K562 (cell line): ENCODE measurements at regions not wholly inside any gene's neighbourhood (a gene's known extent, or its start where the extent isn't known, plus 50 kb on each side); places are given as distances from the start of the nearest gene placed in this dataset.

Source experiments
- ATAC-seq: fragments of 200-7000 bp; cut with Tn5 transposase; 3 replicates; pipeline ENCODE4 v1.9.1; 2020; ENCODE audit warnings: moderate library complexity
- BruUV-seq: library from RNA; stranded (reverse); fragments of 400-500 nt; replicated peaks from 2 replicates; lab custom pipeline; 2021; lab: Mats Ljungman, UMichigan
- CTCF ChIA-PET: fragments of 300-600 bp; formaldehyde crosslinking; extraction: SDS; loops from one replicate; lab custom pipeline; 2021; ENCODE audit warnings: low intra/inter-chr PET ratio; lab: Yijun Ruan, JAX
- POLR2A ChIA-PET: fragments of 300-600, 350-650 bp; sonication (Branson Sonifier 250); formaldehyde crosslinking; extraction: SDS; loops from one replicate; lab custom pipeline; 2021; ENCODE audit warnings: antibody characterized with exemption, inconsistent platforms; lab: Yijun Ruan, JAX
- DNase-seq, 4 experiments: peaks; one replicate each; pipeline versions ENCODE4 v3.0.0 to v3.0.0-alpha.2; 2011 to 2018; ENCODE audit warnings: low spot score in 3 of 4, mixed read lengths in 3 of 4; ENCODE audit errors: extremely low read depth in 1 of 4
- FAIRE-seq: peaks from 2 replicates; lab custom pipeline; 2011; peaks lifted over from hg19 to GRCh38; lab: Jason Lieb, UNC
- H2AFZ ChIP-seq: 2 replicates; pipeline ENCODE4 v1.6.0; 2011; ENCODE audit warnings: low read depth, low read length, control low read depth, inconsistent platforms
- H3K27ac ChIP-seq: fragments of 200-600 bp; 3 replicates; pipeline ENCODE4 v1.8.0; 2011; ENCODE audit warnings: low read depth, mild to moderate bottlenecking, control low read depth, inconsistent platforms, low read length, moderate library complexity, mixed read lengths; ENCODE audit errors: extremely low read depth
- H3K27me3 ChIP-seq, 2 experiments: fragments of 300-600 bp in 1 of 2; 2 replicates in 1 of 2; 3 replicates in 1 of 2; pipeline versions ENCODE4 v1.6.0 to v1.8.0; 2011; ENCODE audit warnings: inconsistent platforms in 2 of 2, low read length in 2 of 2, mild to moderate bottlenecking in 1 of 2, mixed read lengths in 1 of 2, moderate library complexity in 1 of 2; ENCODE audit not compliant: control insufficient read depth in 2 of 2, insufficient read depth in 2 of 2
- H3K36me3 ChIP-seq: fragments of 300-600 bp; 3 replicates; pipeline ENCODE4 v1.8.0; 2011; ENCODE audit warnings: mild to moderate bottlenecking, low read length, inconsistent platforms; ENCODE audit not compliant: control insufficient read depth, insufficient read depth
- H3K4me1 ChIP-seq, 2 experiments: fragments of 200-600 bp in 1 of 2; replicated peaks in 1 of 2; 2 replicates in 1 of 2; 3 replicates in 1 of 2; pipeline versions ENCODE4 v1.5.1 to v1.8.0; 2011; ENCODE audit warnings: inconsistent platforms in 2 of 2, low read length in 2 of 2, mild to moderate bottlenecking in 1 of 2, mixed read lengths in 1 of 2, moderate library complexity in 1 of 2; ENCODE audit not compliant: control insufficient read depth in 2 of 2, insufficient read depth in 2 of 2
- H3K4me2 ChIP-seq: 2 replicates; pipeline ENCODE4 v1.6.1; 2011; ENCODE audit warnings: low read length, control low read depth, inconsistent platforms, mixed read lengths; ENCODE audit not compliant: insufficient read depth
- H3K4me3 ChIP-seq: fragments of 200-600 bp; sonication (generic), shearing (Covaris generic); 2 replicates; pipeline ENCODE4 v1.5.1; 2016; ENCODE audit warnings: control low read depth, inconsistent platforms
- H3K79me2 ChIP-seq: fragments of 200-600 bp; 3 replicates; pipeline ENCODE4 v1.8.0; 2011; ENCODE audit warnings: low read length, inconsistent platforms; ENCODE audit not compliant: control insufficient read depth, insufficient read depth
- H3K9ac ChIP-seq, 2 experiments: 2 replicates each; pipeline versions ENCODE4 v1.6.0 to v1.6.1; 2011; ENCODE audit warnings: low read depth in 2 of 2, low read length in 2 of 2, control low read depth in 1 of 2, inconsistent platforms in 1 of 2, mild to moderate bottlenecking in 1 of 2, mixed read lengths in 1 of 2; ENCODE audit not compliant: insufficient read depth in 1 of 2
- H3K9me1 ChIP-seq: one replicate; pipeline ENCODE4 v1.6.0; 2011; ENCODE audit warnings: inconsistent platforms, mild to moderate bottlenecking, low read length, moderate library complexity; ENCODE audit not compliant: control insufficient read depth, insufficient read depth
- H3K9me3 ChIP-seq: replicated peaks from 2 replicates; pipeline ENCODE4 v1.5.1; 2011; ENCODE audit warnings: low read depth, low read length, inconsistent platforms; ENCODE audit not compliant: control insufficient read depth, insufficient read depth
- H4K20me1 ChIP-seq: replicated peaks from 2 replicates; pipeline ENCODE4 v1.6.1; 2011; ENCODE audit warnings: low read length, inconsistent platforms, mixed read lengths; ENCODE audit not compliant: control insufficient read depth, insufficient read depth
- CREBBP ChIP-seq: IDR thresholded peaks from one replicate; pipeline ENCODE4 v1.6.1; 2012; ENCODE audit warnings: low read depth, mild to moderate bottlenecking, control low read depth, inconsistent platforms, low read length
- GTF2E2 ChIP-seq: fragments of 200-800 bp; sonication (Bioruptor generic); IDR thresholded peaks from 2 replicates; pipeline ENCODE4 v1.6.1; 2016; ENCODE audit warnings: missing genetic modification characterization, missing compliant biosample characterization
- HDAC2 ChIP-seq: fragments of 450-650 bp; IDR thresholded peaks from 2 replicates; pipeline ENCODE4 v1.6.1; 2016; ENCODE audit warnings: mild to moderate bottlenecking
- KAT2B ChIP-seq: IDR thresholded peaks from one replicate; pipeline ENCODE4 v1.6.1; 2012; ENCODE audit warnings: low read depth, mild to moderate bottlenecking, control low read depth, inconsistent platforms, low read length, moderate library complexity
- KAT7 ChIP-seq: sonication (generic); formaldehyde crosslinking; IDR thresholded peaks from 2 replicates; pipeline ENCODE4 v1.8.0; 2022; ENCODE audit warnings: missing genetic modification reagents, mild to moderate bottlenecking, borderline replicate concordance
- MLX ChIP-seq, 2 experiments: fragments of 450-650 bp in 1 of 2; sonication (generic) in 1 of 2; formaldehyde crosslinking; conservative IDR thresholded peaks; 2 replicates each; pipeline versions ENCODE4 v1.4.0 to v1.8.1; 2020 to 2022; ENCODE audit warnings: mild to moderate bottlenecking in 1 of 2, missing genetic modification reagents in 1 of 2
- MXI1 ChIP-seq: IDR thresholded peaks from 2 replicates; pipeline ENCODE4 v1.6.1; 2011; ENCODE audit warnings: low read depth, mild to moderate bottlenecking, improper control_type of control experiment, low read length
- PCBP1 ChIP-seq: fragments of 200-400 bp; formaldehyde crosslinking; IDR thresholded peaks from 2 replicates; pipeline ENCODE4 v1.6.1; 2018; ENCODE audit warnings: mild to moderate bottlenecking, low read depth, low read length; ENCODE audit not compliant: poor library complexity, severe bottlenecking
- RNF219 ChIP-seq: fragments of 250-450 bp; sonication (Bioruptor Pico); IDR thresholded peaks from 2 replicates; pipeline ENCODE4 v1.5.0; 2022; ENCODE audit warnings: mild to moderate bottlenecking
- STAT5A ChIP-seq: IDR thresholded peaks from 2 replicates; pipeline ENCODE4 v1.6.1; 2012; ENCODE audit warnings: low read length, inconsistent platforms, borderline replicate concordance
- USF1 ChIP-seq: sonication (generic); formaldehyde crosslinking; IDR thresholded peaks from 2 replicates; pipeline ENCODE4 v1.9.0; 2022; ENCODE audit warnings: mild to moderate bottlenecking, missing genetic modification reagents
- ZNF146 ChIP-seq: IDR thresholded peaks from one replicate; pipeline ENCODE4 v1.6.1; 2018; ENCODE audit warnings: missing compliant biosample characterization; ENCODE audit not compliant: unreplicated experiment
- ZNF3 ChIP-seq: fragments of 250-450 bp; sonication (Bioruptor Pico); IDR thresholded peaks from 2 replicates; pipeline ENCODE4 v1.5.0; 2021; ENCODE audit warnings: mild to moderate bottlenecking, moderate library complexity
- ZNF639 ChIP-seq, 2 experiments: fragments of 200-800 bp in 1 of 2; sonication (Bioruptor generic) in 1 of 2; sonication (generic) in 1 of 2; formaldehyde crosslinking in 1 of 2; IDR thresholded peaks in 1 of 2; conservative IDR thresholded peaks in 1 of 2; 2 replicates each; pipeline versions ENCODE4 v1.5.0 to v1.6.1; 2016 to 2020; ENCODE audit warnings: missing compliant biosample characterization in 1 of 2, missing genetic modification characterization in 1 of 2, missing genetic modification reagents in 1 of 2
- ZNF696 ChIP-seq: fragments of 250-450 bp; sonication (Bioruptor Pico); conservative IDR thresholded peaks from 2 replicates; pipeline ENCODE4 v1.4.0; 2020; ENCODE audit warnings: mild to moderate bottlenecking, moderate library complexity
- WGBS: fragments of 100-300 bp; shearing (Covaris generic); methylation state at CpG from one replicate; pipeline ENCODE4 v1.1.6; 2016; ENCODE audit warnings: low coverage, mixed read lengths; ENCODE audit not compliant: insufficient coverage; ENCODE audit errors: missing lambda C conversion rate; 5-methylcytosine and 5-hydroxymethylcytosine counted together
- in situ Hi-C: fragments of 300-500 bp; cut with MboI; formaldehyde crosslinking; loops from 4 replicates; pipeline ENCODE4 v1.15.0; 2018; ENCODE audit warnings: inconsistent platforms, mixed read lengths
- intact Hi-C: fragments of 100-400 bp; cut with micrococcal nuclease; formaldehyde crosslinking; loops from 2 replicates; pipeline ENCODE4 v1.14.2; 2022

- Histone ChIP-seq H2AFZ (peak overlapping the region; percentile 77), H3K36me3 (peaks cover 3% of the 10 kb centered on the region; the same call in 1 of the 3 replicates), H3K27ac (peak overlapping the region; percentile 91), H3K79me2 (no peaks in the 10 kb centered on the region), H3K4me2 (peak overlapping the region; percentile 73), H3K9ac (peak overlapping the region in 1 of 2 experiments; percentile 58; a peak in 3 of 4 replicates), H3K27me3 (no peaks in the 10 kb centered on the region), H3K9me3 (peaks cover 8% of the 10 kb centered on the region), H3K4me3 (peak overlapping the region; percentile 4; the same call in 1 of the 2 replicates), H3K4me1 (peaks cover 7 to 47% of the 10 kb centered on the region in 2 experiments; a peak in 4 of 5 replicates), H3K9me1 (no peaks in the 10 kb centered on the region), H4K20me1 (no peaks in the 10 kb centered on the region)
- intact Hi-C loops (loop anchor here (2.0 to 5.0 kb wide), 2 partner anchors 67 to 146 kb away; no protein-coding TSS in a partner anchor), in situ Hi-C loops (no loop called here)
- CTCF ChIA-PET: no interaction called here
- 3% methylated on average over 6 of the region's 8 CpGs for WGBS
- FAIRE-seq: peak; percentile 96
- POLR2A ChIA-PET: interaction anchor here (1.1 to 1.4 kb wide), 2 partner anchors 10 to 11 kb away, joined by 3 read pairs; no protein-coding TSS in a partner anchor
- no TSS peak for BruUV-seq
- peak; percentile 93 for ATAC-seq
- DNase-seq: peak; percentile 64 to 93 (median 76)
- TF ChIP-seq ZNF3 (CRISPR knock-in tag) (no peak), USF1 (CRISPR knock-in tag) (no peak), HDAC2 (peak; percentile 97), CREBBP (no peak), KAT2B (no peak), ZNF639 (CRISPR knock-in tag; conservative IDR thresholded peaks at IDR 0.05 in 1 of 2, IDR thresholded peaks at IDR 0.05 in 1 of 2) (peak in 1 of 2 experiments; percentile 45; a peak in 1 of 4 replicates), STAT5A (peak; percentile 99), MLX (CRISPR knock-in tag; conservative IDR thresholded peaks at IDR 0.05) (no peak), GTF2E2 (peak; percentile 67; the same call in 1 of the 2 replicates), ZNF146 (CRISPR knock-in tag) (no peak), MXI1 (peak; percentile 65; the same call in 1 of the 2 replicates), ZNF696 (CRISPR knock-in tag) (no peak), RNF219 (CRISPR knock-in tag) (no peak), KAT7 (CRISPR knock-in tag) (no peak), PCBP1 (no peak)
Observed at GRCh38 chr12:33587784-33588712, 148.4 kb upstream of the SYT10 start.
